A673 (cell line): ENCODE measurements at regions not wholly inside any gene's neighbourhood (a gene's known extent, or its start where the extent isn't known, plus 50 kb on each side); places are given as distances from the start of the nearest gene placed in this dataset.

Experiments used
- BruUV-seq: library from RNA; stranded (reverse); fragments of 400-500 nt; replicated peaks from 2 replicates; lab custom pipeline; 2021; lab: Mats Ljungman, UMichigan
- CTCF ChIA-PET: fragments of 300-600 bp; sonication (Branson Sonifier 250); formaldehyde crosslinking; loops from one replicate; lab custom pipeline; 2022; ENCODE audit warnings: antibody characterized with exemption; lab: Charles Lee
- POLR2A ChIA-PET: fragments of 300-600 bp; sonication (Branson Sonifier 250); formaldehyde crosslinking; loops from one replicate; lab custom pipeline; 2022; ENCODE audit warnings: antibody characterized with exemption; ENCODE audit not compliant: low non-redundant PET; lab: Charles Lee
- DNase-seq: peaks from one replicate; pipeline ENCODE4 v3.0.0-alpha.2; 2015; ENCODE audit warnings: low spot score
- H3K27ac ChIP-seq: fragments of 200-600 bp; sonication (generic); 2 replicates; pipeline ENCODE4 v1.5.1; 2016; ENCODE audit warnings: mixed run types, low read depth, mild to moderate bottlenecking, mixed read lengths, antibody characterized with exemption, low read length; ENCODE audit not compliant: poor library complexity, severe bottlenecking
- H3K27me3 ChIP-seq: fragments of 200-600 bp; sonication (generic); replicated peaks from 2 replicates; pipeline ENCODE4 v1.6.1; 2017; ENCODE audit warnings: mixed run types, low read depth, mild to moderate bottlenecking, mixed read lengths, antibody characterized with exemption, low read length; ENCODE audit not compliant: insufficient read depth, poor library complexity
- H3K36me3 ChIP-seq: fragments of 200-600 bp; sonication (generic); 2 replicates; pipeline ENCODE4 v1.6.1; 2016; ENCODE audit warnings: mixed run types, mild to moderate bottlenecking, mixed read lengths, antibody characterized with exemption, low read length; ENCODE audit not compliant: insufficient read depth, poor library complexity, severe bottlenecking
- H3K4me1 ChIP-seq: fragments of 200-600 bp; sonication (generic); 2 replicates; pipeline ENCODE4 v1.6.1; 2017; ENCODE audit warnings: mixed run types, mild to moderate bottlenecking, mixed read lengths, antibody characterized with exemption, low read length; ENCODE audit not compliant: insufficient read depth, poor library complexity, severe bottlenecking
- H3K4me3 ChIP-seq: fragments of 200-600 bp; sonication (generic); 2 replicates; pipeline ENCODE4 v1.5.1; 2016; ENCODE audit warnings: low read depth, mixed run types, mild to moderate bottlenecking, mixed read lengths, low read length; ENCODE audit not compliant: poor library complexity, severe bottlenecking
- H3K9me3 ChIP-seq: fragments of 200-600 bp; sonication (generic); 2 replicates; pipeline ENCODE4 v1.6.1; 2016; ENCODE audit warnings: mixed run types, low read depth, mild to moderate bottlenecking, mixed read lengths, antibody characterized with exemption, low read length; ENCODE audit not compliant: poor library complexity, severe bottlenecking
- CTCF ChIP-seq: fragments of 300-800, 200-600 bp; sonication (generic); conservative IDR thresholded peaks from 2 replicates; pipeline ENCODE4 v1.5.1; 2017; ENCODE audit warnings: low read depth, mild to moderate bottlenecking, antibody characterized with exemption, low read length, moderate library complexity, mixed read lengths
- EZH2 ChIP-seq: fragments of 200-600 bp; sonication (generic); IDR thresholded peaks from 2 replicates; pipeline ENCODE4 v1.6.1; 2017; ENCODE audit warnings: borderline replicate concordance, low read depth, mild to moderate bottlenecking, mixed read lengths, antibody characterized with exemption, low read length; ENCODE audit not compliant: poor library complexity, severe bottlenecking
- intact Hi-C: fragments of 100-400 bp; cut with micrococcal nuclease; formaldehyde crosslinking; loops from one replicate; pipeline ENCODE4 v1.10.0; 2022; ENCODE audit not compliant: unreplicated experiment

DNA sequence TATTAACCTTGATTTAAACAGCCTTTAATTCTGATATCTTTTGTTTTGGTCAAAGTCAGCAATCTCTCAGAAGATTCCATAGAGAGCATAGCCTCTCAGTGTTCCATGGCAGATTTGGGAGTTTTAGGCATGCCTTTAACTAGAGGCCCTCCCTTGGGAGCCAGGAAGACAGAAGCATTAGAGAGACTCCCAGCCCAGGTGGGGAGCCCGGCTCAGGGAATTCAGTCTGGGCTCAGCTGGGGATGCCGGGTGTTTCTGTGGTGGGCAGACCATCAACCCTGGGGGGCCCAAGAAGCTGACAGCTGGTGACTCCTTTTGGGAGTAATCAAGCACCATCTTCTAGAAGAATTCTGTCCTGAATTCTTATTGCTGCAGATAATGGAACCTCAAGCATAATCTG is 99.7 kb upstream of the CELF4 start:
- ChIA-PET CTCF (no interaction called here), POLR2A (no interaction called here)
- no peak overlapping the region for H3K4me3 ChIP-seq
- no peaks in the 10 kb centered on the region for H3K9me3 ChIP-seq
- TF ChIP-seq CTCF, result no peak
- TF ChIP-seq EZH2, result no peak
- intact Hi-C loops, result no loop called here
- DNase-seq, result no peak
- no peaks in the 10 kb centered on the region for H3K36me3 ChIP-seq
- H3K27ac ChIP-seq, result no peak overlapping the region
- H3K4me1 ChIP-seq, result no peaks in the 10 kb centered on the region
- H3K27me3 ChIP-seq, result no peaks in the 10 kb centered on the region
- no TSS peak for BruUV-seq

DNA sequence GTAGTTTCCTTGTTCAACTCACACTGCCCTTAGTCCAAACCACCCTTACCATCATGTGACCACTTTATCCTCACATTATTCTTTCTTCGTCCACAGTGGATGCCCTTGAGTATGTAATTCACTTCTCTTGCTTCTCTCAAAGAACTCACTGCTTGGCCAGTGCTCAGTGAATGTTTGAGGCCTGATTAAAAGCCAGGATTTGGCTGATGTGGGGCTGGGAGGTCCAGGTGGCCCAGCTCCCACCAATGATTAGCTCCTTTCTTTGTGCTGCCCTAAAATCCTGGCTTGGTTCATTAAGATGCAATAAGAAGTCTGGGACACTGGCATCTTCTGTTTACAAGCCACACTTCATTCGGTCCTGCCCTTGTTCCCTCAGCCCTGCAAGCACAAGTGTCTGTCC is 97.8 kb upstream of the CELF4 start:
- intact Hi-C loops, result no loop called here
- H3K4me3 ChIP-seq, result no peak overlapping the region
- H3K27me3 ChIP-seq, result no peaks in the 10 kb centered on the region
- H3K9me3 ChIP-seq, result no peaks in the 10 kb centered on the region
- ChIA-PET CTCF (no interaction called here), POLR2A (no interaction called here)
- TF ChIP-seq CTCF, result no peak
- no peak for TF ChIP-seq EZH2
- no peak for DNase-seq
- BruUV-seq, result no TSS peak
- no peak overlapping the region for H3K27ac ChIP-seq
- no peaks in the 10 kb centered on the region for H3K4me1 ChIP-seq
- H3K36me3 ChIP-seq, result no peaks in the 10 kb centered on the region

DNA sequence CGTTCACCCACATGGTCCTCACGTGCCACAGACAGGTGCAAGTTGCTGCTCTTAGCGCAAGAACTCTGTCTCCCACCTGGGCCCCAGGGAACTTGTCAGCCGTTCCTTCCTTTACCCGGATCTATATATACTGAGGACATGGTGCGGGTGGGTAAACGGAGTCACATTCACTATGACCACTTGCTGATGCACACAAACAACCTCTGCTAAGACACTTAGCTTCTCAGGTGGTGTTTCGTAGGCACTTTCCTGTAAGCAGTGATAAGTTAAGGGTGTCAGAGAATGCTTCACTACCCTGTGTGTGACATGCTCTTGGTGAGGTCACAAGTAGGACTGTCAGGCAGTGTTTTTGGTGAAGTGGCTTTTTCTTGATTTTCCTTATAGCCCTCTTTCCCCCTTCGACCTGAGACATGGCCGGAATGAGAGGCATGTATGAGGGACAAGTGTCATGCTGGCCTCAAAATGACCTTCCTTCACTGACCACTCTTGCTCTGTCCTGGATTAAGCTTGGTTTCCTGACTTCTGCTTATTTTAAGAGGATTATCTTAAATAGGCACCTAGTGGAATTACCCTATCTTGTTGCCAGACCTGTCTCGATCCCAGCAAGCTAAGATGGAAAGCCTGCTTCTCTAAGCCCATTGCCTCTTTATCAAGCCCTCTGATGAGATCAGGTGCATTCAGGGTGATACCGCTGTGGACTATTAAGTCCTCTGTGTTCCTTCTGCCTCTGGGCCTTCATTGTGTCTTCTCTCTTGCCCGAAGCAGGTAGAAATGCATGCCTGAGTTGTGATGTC is 97.1 kb upstream of the CELF4 start:
- Histone ChIP-seq H3K27ac (no peak overlapping the region), H3K9me3 (no peaks in the 10 kb centered on the region), H3K4me1 (no peaks in the 10 kb centered on the region), H3K36me3 (no peaks in the 10 kb centered on the region), H3K4me3 (no peak overlapping the region), H3K27me3 (no peaks in the 10 kb centered on the region)
- POLR2A ChIA-PET, result no interaction called here
- intact Hi-C loops, result no loop called here
- CTCF ChIA-PET, result no interaction called here
- TF ChIP-seq EZH2 (no peak), CTCF (no peak)
- BruUV-seq, result no TSS peak
- no peak for DNase-seq
